Liver (tissue), 8 donors: ENCODE measurements at regions not wholly inside any gene's neighbourhood (a gene's known extent, or its start where the extent isn't known, plus 50 kb on each side); places are given as distances from the start of the nearest gene placed in this dataset.

Source experiments
- DNase-seq: peaks from one replicate; pipeline ENCODE4 v3.0.0-alpha.2; 2017; ENCODE audit warnings: low spot score
- H3K27ac ChIP-seq, 2 donors: one replicate each; pipeline ENCODE4 v1.7.0; 2013; ENCODE audit warnings: inconsistent platforms in 2 of 2, low read length in 2 of 2, control low read depth in 1 of 2, low read depth in 1 of 2, mild to moderate bottlenecking in 1 of 2
- H3K27me3 ChIP-seq, 4 donors: one replicate each; pipeline versions ENCODE4 v1.6.1 to v1.7.0; 2013; ENCODE audit warnings: low read length in 3 of 4, inconsistent platforms in 1 of 4, mild to moderate bottlenecking in 1 of 4, moderate library complexity in 1 of 4; ENCODE audit not compliant: control insufficient read depth in 4 of 4, insufficient read depth in 4 of 4
- H3K36me3 ChIP-seq, 4 donors: one replicate each; pipeline versions ENCODE4 v1.6.1 to v1.7.0; 2013; ENCODE audit warnings: low read length in 3 of 4, mild to moderate bottlenecking in 3 of 4, low read depth in 1 of 4, moderate library complexity in 1 of 4; ENCODE audit not compliant: control insufficient read depth in 4 of 4, insufficient read depth in 3 of 4
- H3K4me1 ChIP-seq, 4 donors: one replicate each; pipeline versions ENCODE4 v1.6.1 to v1.7.0; 2013; ENCODE audit warnings: low read length in 3 of 4, mild to moderate bottlenecking in 3 of 4, moderate library complexity in 1 of 4; ENCODE audit not compliant: control insufficient read depth in 4 of 4, insufficient read depth in 4 of 4
- H3K4me3 ChIP-seq, 3 donors: one replicate each; pipeline versions ENCODE4 v1.6.1 to v1.7.0; 2013; ENCODE audit warnings: low read length in 3 of 3, control low read depth in 1 of 3, low read depth in 1 of 3, mild to moderate bottlenecking in 1 of 3
- H3K9ac ChIP-seq, 2 donors: one replicate each; pipeline ENCODE4 v1.7.0; 2013; ENCODE audit warnings: low read length in 2 of 2, mild to moderate bottlenecking in 2 of 2, moderate library complexity in 2 of 2, control low read depth in 1 of 2, low read depth in 1 of 2
- H3K9me3 ChIP-seq, 4 donors: one replicate each; pipeline versions ENCODE4 v1.6.1 to v1.7.0; 2013; ENCODE audit warnings: low read length in 3 of 4; ENCODE audit not compliant: control insufficient read depth in 4 of 4
- ATF3 ChIP-seq: IDR thresholded peaks from 2 replicates; pipeline ENCODE4 v1.6.1; 2016; ENCODE audit warnings: antibody characterized with exemption
- CTCF ChIP-seq: fragments of 150-350 bp; IDR thresholded peaks from 2 replicates; pipeline ENCODE4 v1.5.1; 2017; ENCODE audit warnings: improper control_type of control experiment, low read depth, low read length; ENCODE audit not compliant: missing input control
- FOXA2 ChIP-seq: IDR thresholded peaks from 2 replicates; pipeline ENCODE4 v1.6.1; 2016; ENCODE audit warnings: antibody characterized with exemption
- GABPA ChIP-seq, 2 donors: IDR thresholded peaks in 1 of 2; conservative IDR thresholded peaks in 1 of 2; 2 replicates each; pipeline ENCODE4 v1.6.1; 2016; ENCODE audit warnings: antibody characterized with exemption in 2 of 2, mild to moderate bottlenecking in 1 of 2, moderate library complexity in 1 of 2
- HNF4A ChIP-seq, 2 donors: conservative IDR thresholded peaks; 2 replicates each; pipeline ENCODE4 v1.6.1; 2016; ENCODE audit warnings: antibody characterized with exemption in 2 of 2, mild to moderate bottlenecking in 2 of 2
- JUND ChIP-seq, 2 donors: IDR thresholded peaks; 2 replicates each; pipeline ENCODE4 v1.6.1; 2016; ENCODE audit warnings: antibody characterized with exemption in 2 of 2
- MAX ChIP-seq: IDR thresholded peaks from 2 replicates; pipeline ENCODE4 v1.6.1; 2016; ENCODE audit warnings: antibody characterized with exemption
- NR2F2 ChIP-seq: IDR thresholded peaks from 2 replicates; pipeline ENCODE4 v1.6.1; 2016; ENCODE audit warnings: antibody characterized with exemption
- RAD21 ChIP-seq, 2 donors: IDR thresholded peaks; 2 replicates each; pipeline ENCODE4 v1.6.1; 2016; ENCODE audit warnings: antibody characterized with exemption in 2 of 2, mild to moderate bottlenecking in 2 of 2
- REST ChIP-seq: IDR thresholded peaks from 2 replicates; pipeline ENCODE4 v1.6.1; 2016; ENCODE audit warnings: antibody characterized with exemption, mild to moderate bottlenecking
- SP1 ChIP-seq: IDR thresholded peaks from 2 replicates; pipeline ENCODE4 v1.6.1; 2018; ENCODE audit warnings: antibody characterized with exemption, mild to moderate bottlenecking
- TAF1 ChIP-seq: conservative IDR thresholded peaks from 2 replicates; pipeline ENCODE4 v1.6.1; 2016; ENCODE audit warnings: antibody characterized with exemption, mild to moderate bottlenecking
- YY1 ChIP-seq: IDR thresholded peaks from 2 replicates; pipeline ENCODE4 v1.6.1; 2016; ENCODE audit warnings: antibody characterized with exemption, mild to moderate bottlenecking
- ZBTB33 ChIP-seq: IDR thresholded peaks from 2 replicates; pipeline ENCODE4 v1.6.1; 2016; ENCODE audit warnings: antibody characterized with exemption
- WGBS: extraction: QIAGEN DNeasy Blood & Tissue Kit; methylation state at CpG from one replicate; pipeline ENCODE4 v1.1.7; 2013; 5-methylcytosine and 5-hydroxymethylcytosine counted together
- donor health status: healthy.
- donor health status: healthy.
- donor health status: healthy.
- donor health status: healthy.
- donor health status: healthy.

- Histone ChIP-seq H3K4me3 (no peak overlapping the region), H3K4me1 (no peaks in the 10 kb centered on the region), H3K9ac (no peak overlapping the region), H3K9me3 (no peaks in the 10 kb centered on the region), H3K36me3 (no peaks in the 10 kb centered on the region), H3K27ac (no peak overlapping the region), H3K27me3 (no peaks in the 10 kb centered on the region)
- 79% methylated on average over 4 of the region's 4 CpGs for WGBS
- TF ChIP-seq ZBTB33 = no peak
- no peak for TF ChIP-seq FOXA2
- no peak for TF ChIP-seq MAX
- TF ChIP-seq ATF3 = no peak
- no peak for TF ChIP-seq REST
- TF ChIP-seq SP1 = no peak
- no peak for TF ChIP-seq HNF4A (conservative IDR thresholded peaks at IDR 0.05)
- TF ChIP-seq CTCF = no peak
- DNase-seq = no peak
These were observed 118.7 kb upstream of the NEBL start for GRCh38 chr10:21015851-21016250.

- WGBS = 89% methylated on average over 3 of the region's 3 CpGs
- Histone ChIP-seq H3K4me1 (no peaks in the 10 kb centered on the region), H3K36me3 (no peaks in the 10 kb centered on the region), H3K9me3 (no peaks in the 10 kb centered on the region), H3K4me3 (no peak overlapping the region), H3K9ac (no peak overlapping the region), H3K27me3 (no peaks in the 10 kb centered on the region), H3K27ac (no peak overlapping the region)
- DNase-seq = no peak
- TF ChIP-seq TAF1 = no peak
- TF ChIP-seq SP1 = no peak
- no peak for TF ChIP-seq RAD21 (IDR thresholded peaks at IDR 0.05)
- TF ChIP-seq CTCF = no peak
- TF ChIP-seq ATF3 = no peak
- TF ChIP-seq ZBTB33 = no peak
- TF ChIP-seq HNF4A (conservative IDR thresholded peaks at IDR 0.05) = no peak
- TF ChIP-seq REST = no peak
- TF ChIP-seq YY1 = no peak
- TF ChIP-seq JUND (IDR thresholded peaks at IDR 0.05) = no peak
- no peak for TF ChIP-seq GABPA (IDR thresholded peaks at IDR 0.05 in 1 of 2, conservative IDR thresholded peaks at IDR 0.05 in 1 of 2)
- no peak for TF ChIP-seq NR2F2
These were observed 117.0 kb upstream of the NEBL start for GRCh38 chr10:21014141-21014540.
